DMS79 (cell line): ENCODE measurements at regions not wholly inside any gene's neighbourhood (a gene's known extent, or its start where the extent isn't known, plus 50 kb on each side); places are given as distances from the start of the nearest gene placed in this dataset.
"Not testable (repeated sequence)": the region's sequence is repeated elsewhere in the genome, so short reads cannot be mapped to it uniquely, and the experiment has no call there.

Experiments used
- DNase-seq: peaks from one replicate; lab custom pipeline; 2025; lab: John Stamatoyannopoulos, UW

- DNase-seq = no peak
Measured at GRCh38 chr14:41289025-41289424, 317.7 kb upstream of the LRFN5 start.

GRCh38 chr14:41285186-41285748 is 321.4 kb upstream of the LRFN5 start:
- DNase-seq = no peak

GRCh38 chr14:41280745-41281144 is 325.9 kb upstream of the LRFN5 start:
- DNase-seq = no peak

GRCh38 chr14:41277450-41277849 is 329.2 kb upstream of the LRFN5 start:
- DNase-seq = no peak

- no peak for DNase-seq
Measured at GRCh38 chr14:41257476-41257875, 349.2 kb upstream of the LRFN5 start.

- no peak for DNase-seq
Measured at GRCh38 chr14:41235466-41235865, 371.2 kb upstream of the LRFN5 start.

- DNase-seq = no peak
Measured at GRCh38 chr14:41230683-41231082, 376.0 kb upstream of the LRFN5 start.

- DNase-seq = no peak
Measured at GRCh38 chr14:41229824-41230223, 376.9 kb upstream of the LRFN5 start.

GRCh38 chr14:41225433-41225832 is 381.2 kb upstream of the LRFN5 start:
- no peak for DNase-seq

GRCh38 chr14:41222581-41222980 is 384.1 kb upstream of the LRFN5 start:
- DNase-seq = no peak

GRCh38 chr14:41214978-41215377 is 391.7 kb upstream of the LRFN5 start:
- not testable (repeated sequence) for DNase-seq

- DNase-seq = no peak
Measured at GRCh38 chr14:41201696-41202095, 405.0 kb upstream of the LRFN5 start.

- no peak for DNase-seq
Measured at GRCh38 chr14:41187868-41188267, 418.8 kb upstream of the LRFN5 start.

GRCh38 chr14:41171045-41171444 is 435.6 kb upstream of the LRFN5 start:
- no peak for DNase-seq

GRCh38 chr14:41167040-41167439 is 439.6 kb upstream of the LRFN5 start:
- no peak for DNase-seq

- no peak for DNase-seq
Measured at GRCh38 chr14:41154143-41154807, 452.4 kb upstream of the LRFN5 start.

- no peak for DNase-seq
Measured at GRCh38 chr14:41146391-41146790, 460.3 kb upstream of the LRFN5 start.

- DNase-seq = no peak
Measured at GRCh38 chr14:41144370-41144769, 462.3 kb upstream of the LRFN5 start.

GRCh38 chr14:41137741-41138140 is 468.9 kb upstream of the LRFN5 start:
- no peak for DNase-seq

GRCh38 chr14:41130274-41130673 is 476.4 kb upstream of the LRFN5 start:
- no peak for DNase-seq

GRCh38 chr14:41120402-41120801 is 486.3 kb upstream of the LRFN5 start:
- no peak for DNase-seq

GRCh38 chr14:41096131-41096530 is 510.5 kb upstream of the LRFN5 start:
- DNase-seq = no peak

GRCh38 chr14:41087056-41087455 is 519.6 kb upstream of the LRFN5 start:
- no peak for DNase-seq

GRCh38 chr14:41073544-41073943 is 533.1 kb upstream of the LRFN5 start:
- no peak for DNase-seq
